ENCODE measurements at regions not wholly inside any gene's neighbourhood (a gene's known extent, or its start where the extent isn't known, plus 50 kb on each side); places are given as distances from the start of the nearest gene placed in this dataset.

DNA sequence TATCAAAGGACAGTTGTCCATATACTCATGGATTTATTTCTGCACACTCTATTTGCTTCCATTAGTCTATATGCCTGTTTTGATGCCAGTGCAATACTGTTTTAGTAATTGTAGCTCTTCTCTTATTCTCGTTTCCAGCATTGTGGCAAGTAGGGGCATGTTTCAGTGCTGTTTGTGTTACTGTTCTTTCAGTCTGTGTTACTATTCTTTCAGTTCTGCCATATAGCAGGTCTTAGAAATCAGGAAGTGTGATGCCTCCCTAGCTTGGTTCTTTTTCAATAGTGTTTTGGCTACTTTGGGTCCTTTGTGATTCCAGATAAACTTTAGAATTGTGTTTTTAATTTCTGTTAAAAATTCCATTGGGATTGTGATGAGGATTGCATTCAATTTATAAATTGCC, 180.5 kb upstream of the PTPRD start:
- TF ChIP-seq, protein P1, sequence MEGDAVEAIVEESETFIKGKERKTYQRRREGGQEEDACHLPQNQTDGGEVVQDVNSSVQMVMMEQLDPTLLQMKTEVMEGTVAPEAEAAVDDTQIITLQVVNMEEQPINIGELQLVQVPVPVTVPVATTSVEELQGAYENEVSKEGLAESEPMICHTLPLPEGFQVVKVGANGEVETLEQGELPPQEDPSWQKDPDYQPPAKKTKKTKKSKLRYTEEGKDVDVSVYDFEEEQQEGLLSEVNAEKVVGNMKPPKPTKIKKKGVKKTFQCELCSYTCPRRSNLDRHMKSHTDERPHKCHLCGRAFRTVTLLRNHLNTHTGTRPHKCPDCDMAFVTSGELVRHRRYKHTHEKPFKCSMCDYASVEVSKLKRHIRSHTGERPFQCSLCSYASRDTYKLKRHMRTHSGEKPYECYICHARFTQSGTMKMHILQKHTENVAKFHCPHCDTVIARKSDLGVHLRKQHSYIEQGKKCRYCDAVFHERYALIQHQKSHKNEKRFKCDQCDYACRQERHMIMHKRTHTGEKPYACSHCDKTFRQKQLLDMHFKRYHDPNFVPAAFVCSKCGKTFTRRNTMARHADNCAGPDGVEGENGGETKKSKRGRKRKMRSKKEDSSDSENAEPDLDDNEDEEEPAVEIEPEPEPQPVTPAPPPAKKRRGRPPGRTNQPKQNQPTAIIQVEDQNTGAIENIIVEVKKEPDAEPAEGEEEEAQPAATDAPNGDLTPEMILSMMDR (IDR thresholded peaks at IDR 0.05): no peak
- TF ChIP-seq JUN (CRISPR knock-in tag; IDR thresholded peaks at IDR 0.05) (no peak), ELF4 (CRISPR knock-in tag; IDR thresholded peaks at IDR 0.05; ENCODE audit: low read depth) (no peak)
- TF ChIP-seq, protein P2, sequence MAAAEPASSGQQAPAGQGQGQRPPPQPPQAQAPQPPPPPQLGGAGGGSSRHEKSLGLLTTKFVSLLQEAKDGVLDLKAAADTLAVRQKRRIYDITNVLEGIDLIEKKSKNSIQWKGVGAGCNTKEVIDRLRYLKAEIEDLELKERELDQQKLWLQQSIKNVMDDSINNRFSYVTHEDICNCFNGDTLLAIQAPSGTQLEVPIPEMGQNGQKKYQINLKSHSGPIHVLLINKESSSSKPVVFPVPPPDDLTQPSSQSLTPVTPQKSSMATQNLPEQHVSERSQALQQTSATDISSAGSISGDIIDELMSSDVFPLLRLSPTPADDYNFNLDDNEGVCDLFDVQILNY (CRISPR knock-in tag; IDR thresholded peaks at IDR 0.05): no peak
- TF ChIP-seq, protein P3, sequence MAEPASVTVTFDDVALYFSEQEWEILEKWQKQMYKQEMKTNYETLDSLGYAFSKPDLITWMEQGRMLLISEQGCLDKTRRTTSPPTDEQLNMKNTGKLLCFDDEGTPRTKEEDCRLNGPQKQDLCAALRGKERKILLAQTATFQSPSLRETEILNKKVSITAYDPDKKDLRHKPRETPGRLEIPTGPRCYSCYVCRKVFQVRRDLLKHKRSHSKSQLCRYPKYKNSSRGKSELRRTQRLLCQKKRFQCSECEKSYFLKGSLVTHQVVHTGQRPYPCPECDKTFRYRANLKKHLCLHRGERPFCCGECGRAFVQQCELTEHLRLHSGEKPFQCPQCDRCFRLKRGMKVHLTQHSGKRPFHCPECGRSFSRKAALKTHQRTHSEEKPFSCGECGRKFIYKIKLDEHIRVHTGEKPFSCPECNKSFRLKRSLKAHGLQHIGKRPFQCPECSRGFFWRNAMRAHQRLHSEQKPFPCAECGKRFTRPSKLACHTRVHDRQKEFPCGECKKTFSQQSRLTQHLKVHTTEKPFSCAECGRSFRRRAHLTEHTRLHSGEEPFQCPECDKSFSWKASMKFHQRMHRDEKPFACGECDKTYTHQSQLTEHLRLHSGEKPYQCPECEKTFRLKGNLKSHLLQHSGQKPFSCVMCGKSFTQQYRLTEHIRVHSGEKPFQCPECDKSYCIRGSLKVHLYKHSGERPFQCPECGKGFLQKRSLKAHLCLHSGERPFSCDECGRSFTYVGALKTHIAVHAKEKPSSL (CRISPR knock-in tag; conservative IDR thresholded peaks at IDR 0.05): no peak
- TF ChIP-seq, protein P4, sequence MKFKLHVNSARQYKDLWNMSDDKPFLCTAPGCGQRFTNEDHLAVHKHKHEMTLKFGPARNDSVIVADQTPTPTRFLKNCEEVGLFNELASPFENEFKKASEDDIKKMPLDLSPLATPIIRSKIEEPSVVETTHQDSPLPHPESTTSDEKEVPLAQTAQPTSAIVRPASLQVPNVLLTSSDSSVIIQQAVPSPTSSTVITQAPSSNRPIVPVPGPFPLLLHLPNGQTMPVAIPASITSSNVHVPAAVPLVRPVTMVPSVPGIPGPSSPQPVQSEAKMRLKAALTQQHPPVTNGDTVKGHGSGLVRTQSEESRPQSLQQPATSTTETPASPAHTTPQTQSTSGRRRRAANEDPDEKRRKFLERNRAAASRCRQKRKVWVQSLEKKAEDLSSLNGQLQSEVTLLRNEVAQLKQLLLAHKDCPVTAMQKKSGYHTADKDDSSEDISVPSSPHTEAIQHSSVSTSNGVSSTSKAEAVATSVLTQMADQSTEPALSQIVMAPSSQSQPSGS (CRISPR knock-in tag; IDR thresholded peaks at IDR 0.05; ENCODE audit: borderline replicate concordance, low read depth): no peak
- TF ChIP-seq, protein P5, sequence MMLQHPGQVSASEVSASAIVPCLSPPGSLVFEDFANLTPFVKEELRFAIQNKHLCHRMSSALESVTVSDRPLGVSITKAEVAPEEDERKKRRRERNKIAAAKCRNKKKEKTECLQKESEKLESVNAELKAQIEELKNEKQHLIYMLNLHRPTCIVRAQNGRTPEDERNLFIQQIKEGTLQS (CRISPR knock-in tag; conservative IDR thresholded peaks at IDR 0.05): no peak
